ENCODE measurements at regions not wholly inside any gene's neighbourhood (a gene's known extent, or its start where the extent isn't known, plus 50 kb on each side); places are given as distances from the start of the nearest gene placed in this dataset.

- TF ChIP-seq CTCF (conservative IDR thresholded peaks at IDR 0.05 in 1 of 2, IDR thresholded peaks at IDR 0.05 in 1 of 2; ENCODE audit: low read depth in 1 of 2, low read length in 2 of 2) (no peak), EZH2 (IDR thresholded peaks at IDR 0.05; ENCODE audit: low read length, missing control alignments) (no peak)
Measured at GRCh38 chr12:60335745-60336144, 739.9 kb downstream of the SLC16A7 start.

Data from fibroblast of lung (primary cell).